Pulmonary artery endothelial cell (primary cell): ENCODE measurements at regions not wholly inside any gene's neighbourhood (a gene's known extent, or its start where the extent isn't known, plus 50 kb on each side); places are given as distances from the start of the nearest gene placed in this dataset.

Source experiments
- DNase-seq: peaks from one replicate; pipeline ENCODE4 v3.0.0-alpha.2; 2011; ENCODE audit warnings: low read depth, low spot score

DNA sequence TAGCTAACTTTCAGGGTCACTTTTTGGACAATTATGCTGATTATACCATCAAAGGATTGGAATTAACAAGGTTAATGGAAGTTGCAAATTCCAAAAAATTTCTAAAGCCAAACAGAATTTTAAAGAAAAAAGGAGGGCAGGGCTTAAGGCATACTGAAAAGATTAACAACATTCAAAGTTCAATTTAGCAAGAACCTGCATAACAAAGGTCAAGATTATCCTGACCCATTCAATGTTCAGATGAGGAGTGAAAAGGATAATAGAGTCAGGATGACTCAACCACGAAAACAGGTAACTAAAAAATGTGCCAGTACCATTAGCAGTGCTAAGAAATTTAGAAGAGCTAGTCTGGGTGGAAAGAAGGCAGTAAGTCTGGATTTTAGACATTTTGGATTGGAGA lies 139.8 kb upstream of the HNMT start:
- no peak for DNase-seq

DNA sequence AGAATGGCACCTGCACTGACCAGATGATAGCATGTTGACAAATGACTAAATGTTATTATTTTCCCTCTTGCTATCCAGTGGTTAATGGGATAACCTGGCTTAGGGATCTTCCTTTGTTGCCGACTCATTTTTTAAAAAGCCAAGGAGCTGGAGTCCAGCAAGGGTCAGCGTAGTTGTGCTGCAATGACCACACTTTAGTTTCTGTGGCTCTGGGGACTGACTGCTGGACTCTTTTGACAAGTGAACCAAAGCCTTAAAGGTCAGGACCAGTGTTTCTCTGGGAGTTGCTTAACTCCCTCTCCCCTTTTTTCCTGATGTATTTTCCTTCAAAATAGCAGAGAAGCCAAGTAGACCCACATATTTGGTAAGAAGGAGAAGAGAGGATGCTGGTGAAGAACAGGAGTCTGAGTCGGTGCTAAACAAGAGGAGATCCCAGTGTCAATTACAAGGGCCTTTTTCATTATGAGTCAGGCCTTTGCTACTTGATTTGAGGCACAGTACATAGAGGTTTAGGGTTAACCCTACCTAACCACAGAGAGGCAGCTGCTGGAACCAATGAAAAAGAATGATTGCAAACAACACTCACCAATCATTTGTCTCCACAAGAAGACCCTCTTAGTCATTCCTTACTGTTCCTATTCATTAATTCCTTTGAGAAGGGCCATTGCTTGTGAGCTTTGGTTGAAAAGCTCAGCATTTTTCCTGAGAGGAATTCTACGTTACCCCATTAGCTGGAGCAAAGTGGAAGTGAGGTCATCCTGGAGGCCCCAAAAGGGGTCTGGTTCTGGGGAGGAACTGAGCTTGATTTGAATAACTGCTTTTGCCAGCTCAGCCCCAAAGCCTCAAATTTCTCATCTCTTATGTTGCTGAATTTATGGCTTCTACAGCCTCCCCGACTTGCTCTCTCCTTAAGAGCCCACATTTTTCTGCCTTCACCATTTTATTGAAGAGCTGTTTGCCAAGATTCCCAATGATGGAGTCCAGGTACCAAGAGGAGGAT lies 137.6 kb upstream of the HNMT start:
- DNase-seq, result no peak

DNA sequence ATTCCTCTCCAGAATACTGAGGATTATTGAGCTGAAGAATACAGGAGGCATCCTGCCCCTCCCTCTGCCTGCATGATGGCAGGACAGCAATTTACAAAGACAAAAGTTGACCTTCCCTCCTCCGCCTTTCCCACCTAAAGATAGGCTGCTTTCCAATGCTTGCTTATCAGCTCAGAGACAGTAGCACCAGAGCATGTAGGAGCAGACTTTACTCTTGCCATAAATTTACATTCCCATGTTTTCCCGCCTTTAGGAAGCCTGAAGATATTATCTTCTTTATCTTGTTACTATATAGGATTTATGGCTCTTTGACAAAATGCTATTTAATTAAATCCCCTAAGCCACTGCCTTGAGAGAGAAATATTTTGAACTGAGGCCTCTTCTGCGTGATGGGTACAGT lies 135.6 kb upstream of the HNMT start:
- no peak for DNase-seq

DNA sequence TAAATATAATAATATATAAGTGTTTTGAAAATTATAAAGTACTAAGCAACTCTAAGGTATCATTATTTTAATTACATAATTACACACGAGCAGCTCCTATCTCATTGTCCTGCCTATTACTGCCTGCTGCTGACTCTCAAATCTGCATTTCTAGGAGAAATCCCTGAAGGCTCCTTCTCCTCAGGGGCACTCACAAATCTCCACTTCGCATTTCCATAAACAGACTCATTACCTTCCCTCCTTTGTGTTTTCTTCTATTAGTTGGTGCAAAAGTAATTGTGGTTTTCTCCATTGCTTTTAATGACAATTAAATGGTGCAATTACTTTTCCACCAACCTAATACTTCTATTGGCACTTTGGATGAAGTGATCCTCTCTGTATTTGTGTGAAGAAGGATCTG lies 135.0 kb upstream of the HNMT start:
- DNase-seq, result no peak

DNA sequence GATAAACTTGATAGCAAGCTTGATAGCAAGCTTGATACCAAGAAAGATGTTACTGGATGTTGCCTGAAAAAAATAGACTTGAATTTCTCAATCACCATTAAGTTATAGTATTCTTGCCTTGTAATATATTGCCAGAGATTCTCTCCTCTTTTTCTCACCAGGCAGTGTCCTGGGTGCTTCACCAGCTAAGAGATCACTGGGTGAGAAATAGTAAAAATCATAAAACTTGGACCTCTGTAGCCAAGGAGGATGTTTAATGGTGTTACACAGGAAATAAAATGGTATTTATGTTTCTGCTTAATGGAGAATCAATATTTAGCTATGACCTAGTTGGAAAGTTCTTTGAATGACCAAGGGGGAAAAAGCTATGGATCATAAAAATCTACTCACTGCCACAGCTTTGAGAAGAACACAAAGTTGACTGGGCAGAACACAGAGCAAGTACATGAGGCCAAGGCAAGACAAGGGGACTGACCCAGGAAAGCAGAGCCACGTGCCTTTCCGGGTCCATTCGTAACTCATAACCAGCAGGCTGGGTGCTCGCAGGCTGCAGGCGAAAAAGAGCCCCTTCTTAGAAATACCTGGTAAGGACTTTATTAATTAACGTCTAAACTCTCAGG lies 129.4 kb upstream of the HNMT start:
- no peak for DNase-seq

DNA sequence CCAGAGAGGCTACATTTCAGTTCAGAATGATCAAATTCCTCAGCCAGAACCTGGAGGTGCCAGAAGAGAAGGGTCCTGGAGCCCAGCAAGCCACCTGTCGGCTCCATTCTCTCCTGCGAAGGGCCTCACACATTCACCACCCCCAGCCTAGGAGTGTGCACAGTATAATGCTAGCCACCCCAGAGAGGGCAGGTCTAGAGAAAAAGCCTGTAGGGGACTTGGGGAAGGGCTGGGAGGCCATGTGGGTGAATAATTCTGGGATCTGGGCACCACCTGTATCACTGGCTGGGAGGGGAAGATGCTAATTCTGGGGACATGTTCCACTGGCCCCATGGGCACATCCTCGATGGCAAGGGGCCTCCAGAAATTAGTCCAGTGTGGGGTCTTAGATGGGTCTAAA lies 127.6 kb upstream of the HNMT start:
- DNase-seq, result no peak

DNA sequence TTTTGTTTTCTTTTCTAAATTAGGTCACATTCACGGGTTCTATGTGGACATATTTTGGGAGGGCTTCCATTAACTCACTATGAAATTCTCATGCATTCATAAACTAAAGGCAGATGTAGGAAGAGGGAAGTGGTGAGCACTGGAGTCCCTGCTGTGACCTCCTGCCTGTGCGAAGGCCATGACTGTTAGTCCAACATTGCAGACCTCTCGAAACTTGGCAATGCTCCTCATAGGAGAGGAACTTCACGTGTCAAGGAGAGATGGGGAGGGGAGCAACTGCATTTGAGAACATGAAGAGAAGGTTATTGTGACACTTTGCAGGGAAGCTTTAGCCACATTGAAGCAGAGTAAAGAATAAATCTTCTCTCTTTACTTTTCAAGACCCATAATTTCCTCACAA lies 126.4 kb upstream of the HNMT start:
- no peak for DNase-seq

DNA sequence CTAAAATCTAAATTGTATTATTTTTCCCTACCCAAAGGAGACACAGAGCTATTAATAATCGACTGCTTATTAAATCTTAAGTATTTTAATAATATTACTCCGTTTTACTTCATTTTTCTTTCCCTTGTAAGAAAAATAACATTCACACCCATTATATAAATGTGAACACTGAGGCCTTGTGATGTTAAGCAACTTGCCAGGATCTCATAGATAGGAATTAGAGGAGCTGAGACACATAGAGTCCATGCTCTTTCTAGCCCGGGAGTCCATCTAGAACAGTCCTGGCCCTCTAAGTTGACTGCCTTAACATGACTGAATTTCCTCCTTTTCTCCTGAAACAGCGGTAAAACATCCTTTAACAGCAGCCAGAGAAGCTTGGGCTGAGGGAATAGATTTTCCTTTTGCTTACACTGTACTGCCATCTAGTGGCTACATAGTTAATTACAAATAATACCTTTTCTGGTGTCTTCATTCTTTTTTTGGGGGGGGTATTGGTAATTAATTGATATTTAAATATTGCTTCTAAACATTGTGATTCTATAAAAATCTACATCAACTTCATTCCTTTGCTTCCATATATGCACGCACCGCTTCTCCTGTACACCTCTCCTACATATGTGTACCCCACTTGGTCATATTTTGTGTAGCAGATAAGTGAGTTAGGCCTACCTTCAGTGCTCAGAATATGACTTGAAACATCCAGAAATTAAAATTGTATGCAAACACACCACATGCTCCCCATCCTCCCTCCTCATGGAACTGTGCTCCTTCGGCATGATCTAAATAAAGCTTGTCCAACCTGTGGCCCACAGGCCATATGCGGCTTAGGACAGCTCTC lies 125.8 kb upstream of the HNMT start:
- DNase-seq, result peak; percentile 5

DNA sequence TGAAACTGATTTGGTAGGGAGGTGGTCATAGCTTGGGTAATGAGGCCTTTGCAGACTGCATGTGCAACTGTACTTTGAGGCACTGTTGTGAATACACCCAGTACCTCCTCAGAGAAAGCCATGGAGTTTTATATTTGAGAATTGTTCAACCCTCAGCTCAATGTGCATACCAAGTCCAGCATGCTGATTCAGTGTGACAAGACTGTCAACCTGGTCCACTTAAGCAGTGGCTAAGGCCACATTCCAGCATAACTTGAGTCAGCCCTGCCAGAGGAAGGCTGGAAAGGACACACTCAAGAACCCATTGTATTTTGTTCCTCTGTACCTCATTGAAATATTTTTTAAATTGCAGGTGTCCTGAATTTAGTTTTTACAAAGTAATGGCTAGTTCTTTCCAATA lies 121.8 kb upstream of the HNMT start:
- DNase-seq, result no peak

DNA sequence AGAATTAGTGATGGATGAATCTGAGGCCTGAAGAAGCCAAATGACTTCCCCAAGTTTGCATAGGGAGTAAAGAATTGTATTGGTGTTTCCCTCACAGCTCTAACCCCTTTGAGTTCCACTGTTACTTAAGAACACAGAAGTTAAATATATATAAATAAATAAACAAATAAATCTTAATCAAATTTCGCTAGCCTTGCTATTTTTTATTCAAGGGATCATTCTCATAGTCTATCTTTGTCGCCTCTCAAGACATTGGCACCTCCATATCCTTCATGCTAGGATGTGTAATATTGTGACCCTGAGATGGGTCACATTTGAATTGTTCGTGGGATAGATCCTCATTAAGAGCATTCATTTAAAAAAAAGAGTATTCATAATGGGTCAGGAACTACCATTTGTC lies 121.3 kb upstream of the HNMT start:
- DNase-seq, result no peak

DNA sequence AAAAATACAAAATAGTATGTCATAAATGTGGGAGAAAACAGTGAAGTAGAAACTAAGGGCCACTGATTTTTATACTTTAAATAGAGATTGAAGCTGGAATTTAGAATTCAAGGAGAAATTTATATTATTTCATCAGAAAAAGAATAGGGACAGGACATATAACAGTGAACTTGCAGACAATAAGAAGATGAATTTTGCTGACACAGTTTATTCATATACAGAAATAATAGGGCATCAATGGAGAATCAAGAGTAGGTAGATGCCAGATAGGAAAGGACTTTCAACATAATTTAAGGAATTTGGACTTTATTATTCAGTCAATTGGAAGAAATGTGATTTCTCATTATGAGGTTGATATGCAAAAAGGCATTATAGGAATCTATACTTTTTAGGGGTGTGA lies 118.9 kb upstream of the HNMT start:
- DNase-seq, result no peak

DNA sequence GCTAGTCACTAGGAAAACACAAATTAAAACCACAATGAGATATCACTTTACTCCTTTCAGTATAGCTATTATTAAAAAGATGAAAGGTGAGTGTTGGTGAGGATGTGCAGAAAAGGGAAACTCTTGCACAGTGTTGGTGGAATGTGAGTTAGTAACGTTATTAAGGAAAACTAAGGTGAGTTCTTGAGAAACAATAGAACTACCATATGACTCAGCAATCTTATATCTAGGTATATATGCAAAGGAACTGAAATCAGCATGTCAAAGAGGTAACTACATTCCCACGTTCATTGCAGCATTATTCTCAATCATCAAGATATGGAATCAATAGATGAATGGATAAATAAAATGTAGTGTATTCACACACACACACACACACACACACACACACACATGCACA lies 117.3 kb upstream of the HNMT start:
- no peak for DNase-seq

DNA sequence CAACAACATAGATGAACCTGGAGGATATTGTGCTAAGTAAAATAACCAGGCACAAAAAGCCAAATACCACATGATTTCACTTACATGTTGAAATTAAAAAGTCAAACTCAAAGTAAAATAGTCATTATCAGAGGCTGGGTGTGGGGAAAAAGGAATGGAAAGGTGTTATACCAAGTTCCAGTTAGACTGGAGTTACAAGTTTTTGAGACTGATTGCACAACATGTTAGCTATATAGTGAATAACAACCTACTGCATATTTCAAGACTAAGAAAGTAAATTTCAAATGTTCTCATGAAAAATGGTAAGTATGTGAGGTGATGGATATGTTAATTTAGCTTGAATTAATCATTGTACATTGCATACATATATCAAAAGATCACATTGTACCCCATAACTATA lies 116.8 kb upstream of the HNMT start:
- DNase-seq, result no peak

DNA sequence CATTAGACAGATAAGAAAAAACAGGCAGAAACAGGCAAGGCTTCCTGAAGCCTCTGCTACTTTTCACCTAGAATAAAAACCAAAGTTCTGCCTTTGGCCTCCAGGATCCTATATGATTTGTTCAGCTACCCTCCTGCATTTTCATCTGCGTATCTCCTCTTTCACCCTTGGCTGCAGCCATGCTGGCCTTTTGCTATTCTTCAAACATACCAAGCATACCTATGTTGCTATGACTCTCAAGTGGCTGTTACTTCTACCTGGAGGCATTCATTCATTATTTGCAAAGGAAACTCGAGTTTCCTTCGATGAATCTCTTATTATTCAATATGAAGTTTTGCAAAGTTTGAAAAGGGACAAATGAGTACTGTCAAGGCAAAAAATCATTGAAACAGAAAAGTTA lies 106.4 kb upstream of the HNMT start:
- DNase-seq, result no peak

DNA sequence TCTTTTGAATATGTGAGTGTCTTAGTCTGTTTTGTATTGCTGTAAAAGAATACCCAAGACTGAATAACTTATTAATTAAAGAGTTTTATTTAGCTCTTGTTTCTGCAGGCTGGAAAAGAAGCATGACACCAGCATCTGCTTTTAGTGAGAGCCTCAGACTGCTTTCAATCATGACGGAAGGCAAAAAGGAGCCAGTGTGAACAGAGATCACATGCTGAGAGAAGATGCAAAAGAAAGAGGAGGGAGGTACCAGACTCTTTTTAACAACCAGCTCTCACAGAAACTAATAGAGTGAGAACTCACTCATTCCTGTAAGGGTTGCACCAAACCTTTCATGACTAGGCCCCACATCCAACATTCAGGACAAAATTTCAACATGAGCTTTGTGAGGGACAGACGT lies 101.6 kb upstream of the HNMT start:
- no peak for DNase-seq

DNA sequence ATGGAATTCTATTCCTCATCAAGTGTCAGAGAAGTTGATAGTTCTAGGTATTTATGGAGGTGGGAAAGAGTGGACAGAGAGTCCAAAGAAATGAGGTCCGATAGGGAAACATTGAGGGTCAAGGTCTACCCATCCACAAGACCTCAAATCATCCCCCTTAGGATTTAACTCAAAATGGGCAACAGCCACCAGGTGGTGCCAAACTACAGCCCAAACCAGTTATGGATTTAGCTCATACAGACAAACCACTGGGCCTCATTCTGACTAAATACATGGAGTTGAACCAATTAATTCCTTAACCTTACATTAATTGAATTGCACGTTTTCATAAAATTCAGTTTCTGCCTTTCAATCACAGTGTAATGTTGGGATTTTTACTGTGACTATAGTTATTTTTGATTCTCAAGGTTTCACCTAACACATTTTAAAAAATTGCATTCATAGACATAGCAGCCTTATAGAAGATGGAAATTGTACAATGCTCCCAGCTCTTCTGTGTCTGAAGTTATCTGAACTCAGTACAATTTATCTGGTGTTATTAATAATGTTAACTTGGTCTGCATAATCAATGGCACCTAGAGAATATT lies 98.2 kb upstream of the HNMT start:
- no peak for DNase-seq

DNA sequence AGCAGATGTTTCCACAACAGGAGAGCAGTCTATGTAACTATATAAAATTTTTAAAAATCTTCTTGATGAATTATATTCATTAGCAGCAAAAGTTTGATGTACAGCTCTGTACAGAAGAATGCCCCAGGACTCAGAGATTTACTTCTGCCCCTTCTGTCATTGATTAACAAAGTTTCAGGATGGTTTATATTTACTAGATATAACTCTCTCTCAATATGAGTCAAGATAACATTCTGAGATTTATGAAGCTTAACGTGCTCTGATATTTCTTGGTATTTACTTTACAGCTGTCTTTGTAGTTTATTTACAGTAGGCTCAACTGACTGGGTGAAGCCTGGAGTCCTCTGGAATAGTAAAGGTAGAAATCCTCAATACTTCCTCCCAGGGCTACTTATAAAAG lies 93.6 kb upstream of the HNMT start:
- no peak for DNase-seq

DNA sequence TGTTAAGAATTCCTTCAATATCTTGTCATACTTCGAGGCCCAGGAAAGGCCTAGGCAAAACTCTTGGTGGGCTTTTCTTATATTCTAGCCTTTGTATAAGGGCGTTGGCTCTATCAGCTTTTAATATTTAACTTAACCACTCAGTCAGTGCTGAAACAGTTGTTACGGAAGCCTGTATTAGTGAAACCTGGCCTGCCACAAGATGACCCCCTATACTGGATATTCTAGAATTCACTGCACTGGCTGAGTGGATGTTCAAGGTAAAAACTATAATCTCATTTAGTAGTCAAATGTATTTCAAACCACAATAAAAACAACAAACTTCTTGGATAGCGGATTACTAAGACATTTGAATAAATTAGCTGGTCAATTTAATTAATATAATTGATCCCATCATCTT lies 91.7 kb upstream of the HNMT start:
- no peak for DNase-seq

DNA sequence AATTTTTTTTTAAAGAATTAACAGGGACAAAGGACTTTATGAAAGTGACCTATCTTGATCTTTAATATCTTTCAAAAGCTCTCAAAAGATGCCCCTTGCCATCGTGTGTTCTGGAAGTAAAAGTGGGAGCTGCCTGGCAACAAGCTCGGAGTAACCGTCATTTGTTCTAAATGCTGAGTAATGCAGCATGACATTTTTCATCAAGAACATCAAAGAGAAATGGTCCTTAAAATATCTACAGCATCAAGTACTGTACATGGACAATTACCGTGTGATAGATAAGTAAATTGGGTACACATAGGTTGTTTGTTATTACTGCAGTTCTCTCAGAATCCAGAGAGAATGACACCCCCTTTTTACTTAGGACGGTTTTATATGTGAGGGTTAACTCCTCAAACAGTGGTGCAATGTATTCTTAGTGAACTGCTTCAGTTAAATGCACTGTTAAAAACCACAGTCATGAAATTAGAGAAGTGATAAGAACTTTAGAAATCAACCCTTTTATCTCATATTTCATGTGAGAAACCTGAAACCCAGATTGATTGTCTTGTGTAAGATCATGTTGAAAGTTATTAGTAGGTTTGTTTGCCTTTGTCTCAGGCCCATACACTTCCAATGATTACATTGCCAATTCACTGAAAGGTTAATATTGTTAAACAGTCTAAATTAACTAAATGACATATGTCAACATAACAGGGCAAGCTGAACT lies 90.6 kb upstream of the HNMT start:
- no peak for DNase-seq

DNA sequence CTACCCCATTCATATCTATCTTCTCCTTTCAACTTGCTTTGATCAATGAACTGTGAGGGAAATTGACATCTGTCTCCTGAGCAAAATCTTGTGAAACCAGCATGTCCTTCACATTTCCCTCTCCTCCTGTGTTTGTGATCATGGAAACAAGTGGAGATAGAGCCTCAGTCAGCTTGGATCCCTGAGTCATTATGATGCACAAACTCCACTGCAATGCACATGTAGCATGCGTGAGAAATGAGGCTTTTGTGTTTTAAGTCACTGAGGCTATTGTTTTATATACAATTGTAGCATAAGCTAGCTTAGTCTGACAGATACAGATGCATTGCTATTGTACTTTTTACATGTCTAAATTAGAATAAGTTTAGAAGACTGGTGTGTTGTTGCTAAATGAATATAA lies 85.2 kb upstream of the HNMT start:
- DNase-seq, result no peak

DNA sequence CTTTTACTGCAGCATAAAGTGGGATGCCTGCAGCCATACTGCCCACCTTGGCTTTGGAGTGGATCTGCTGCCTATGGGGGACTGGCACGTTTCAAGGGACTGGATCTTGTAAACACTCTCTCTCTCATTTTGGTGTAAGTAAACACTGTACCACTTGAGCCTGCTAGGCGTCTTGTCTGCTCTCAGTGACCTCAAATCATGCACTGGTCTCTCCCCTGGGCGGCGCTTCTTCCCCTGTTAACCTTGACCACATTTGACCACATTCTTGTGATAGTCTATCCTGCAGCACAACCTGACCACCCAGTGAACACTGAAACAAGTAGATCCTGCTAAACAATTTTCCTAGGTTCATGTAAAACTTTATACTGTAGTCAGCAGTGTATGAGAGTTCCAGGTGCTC lies 82.6 kb upstream of the HNMT start:
- DNase-seq, result no peak
